HG02943 (cell line): ENCODE measurements at regions not wholly inside any gene's neighbourhood (a gene's known extent, or its start where the extent isn't known, plus 50 kb on each side); places are given as distances from the start of the nearest gene placed in this dataset.

Source experiments
- ATAC-seq: cut with Tn5 transposase; IDR thresholded peaks from one replicate; pipeline ENCODE4 v1.9.1; 2021; ENCODE audit warnings: mild to moderate bottlenecking, low read depth, moderate library complexity; ENCODE audit not compliant: unreplicated experiment

- no peak for ATAC-seq
Observed at GRCh38 chr15:95795386-95795785, 535.1 kb upstream of the NR2F2 start.

- ATAC-seq: no peak
Observed at GRCh38 chr15:95799286-95800200, 531.0 kb upstream of the NR2F2 start.

GRCh38 chr15:95804484-95804883 lies 526.0 kb upstream of the NR2F2 start:
- no peak for ATAC-seq

GRCh38 chr15:95812491-95812890 lies 518.0 kb upstream of the NR2F2 start:
- ATAC-seq: no peak

- no peak for ATAC-seq
Observed at GRCh38 chr15:95814908-95815307, 515.6 kb upstream of the NR2F2 start.

- ATAC-seq: no peak
Observed at GRCh38 chr15:95816591-95816990, 513.9 kb upstream of the NR2F2 start.

GRCh38 chr15:95822961-95823360 lies 507.5 kb upstream of the NR2F2 start:
- no peak for ATAC-seq

- no peak for ATAC-seq
Observed at GRCh38 chr15:95825208-95825607, 505.3 kb upstream of the NR2F2 start.

- no peak for ATAC-seq
Observed at GRCh38 chr15:95825671-95826411, 504.7 kb upstream of the NR2F2 start.

GRCh38 chr15:95826412-95827195 lies 503.9 kb upstream of the NR2F2 start:
- ATAC-seq: no peak

- no peak for ATAC-seq
Observed at GRCh38 chr15:95829062-95829461, 501.4 kb upstream of the NR2F2 start.

GRCh38 chr15:95830281-95830680 lies 500.2 kb upstream of the NR2F2 start:
- ATAC-seq: no peak

- no peak for ATAC-seq
Observed at GRCh38 chr15:95832668-95833067, 497.8 kb upstream of the NR2F2 start.

- ATAC-seq: no peak
Observed at GRCh38 chr15:95834028-95834804, 496.3 kb upstream of the NR2F2 start.

GRCh38 chr15:95836536-95836935 lies 494.0 kb upstream of the NR2F2 start:
- ATAC-seq: no peak

- ATAC-seq: no peak
Observed at GRCh38 chr15:95837341-95838004, 493.0 kb upstream of the NR2F2 start.

GRCh38 chr15:95839367-95839782 lies 491.1 kb upstream of the NR2F2 start:
- ATAC-seq: no peak

- no peak for ATAC-seq
Observed at GRCh38 chr15:95840004-95840403, 490.5 kb upstream of the NR2F2 start.

- ATAC-seq: no peak
Observed at GRCh38 chr15:95840855-95841254, 489.6 kb upstream of the NR2F2 start.

- ATAC-seq: no peak
Observed at GRCh38 chr15:95842576-95842975, 487.9 kb upstream of the NR2F2 start.
